SK-N-SH (cell line): ENCODE measurements at regions not wholly inside any gene's neighbourhood (a gene's known extent, or its start where the extent isn't known, plus 50 kb on each side); places are given as distances from the start of the nearest gene placed in this dataset.

Source experiments
- CTCF ChIP-seq: fragments of 200-600 bp; sonication (generic); IDR thresholded peaks from 2 replicates; pipeline ENCODE4 v1.6.1; 2017; ENCODE audit warnings: antibody characterized with exemption, mild to moderate bottlenecking, moderate library complexity
- GATA2 ChIP-seq: sonication (generic); formaldehyde crosslinking; IDR thresholded peaks from 2 replicates; pipeline ENCODE4 v1.5.0; 2020; ENCODE audit warnings: mild to moderate bottlenecking, missing genetic modification reagents
- NFIC ChIP-seq: IDR thresholded peaks from 2 replicates; pipeline ENCODE4 v1.4.0; 2012; ENCODE audit warnings: borderline replicate concordance
- PBX3 ChIP-seq: IDR thresholded peaks from 2 replicates; pipeline ENCODE4; 2012
- POLR2AphosphoS5 ChIP-seq: IDR thresholded peaks from 2 replicates; pipeline ENCODE4 v1.6.1; 2012; ENCODE audit warnings: low read depth, low read length
- REST ChIP-seq: IDR thresholded peaks from 2 replicates; pipeline ENCODE4 v1.6.1; 2012; ENCODE audit warnings: mild to moderate bottlenecking, low read depth, low read length, moderate library complexity

GRCh38 chr5:169439362-169439761, 138.4 kb upstream of the SLIT3 start:
- no peak for TF ChIP-seq POLR2AphosphoS5
- TF ChIP-seq CTCF: no peak
- TF ChIP-seq PBX3: no peak
- TF ChIP-seq REST: no peak
- no peak for TF ChIP-seq NFIC
- no peak for TF ChIP-seq GATA2 (CRISPR knock-in tag)
